CD14-positive monocyte (primary cell): ENCODE measurements at regions not wholly inside any gene's neighbourhood (a gene's known extent, or its start where the extent isn't known, plus 50 kb on each side); places are given as distances from the start of the nearest gene placed in this dataset.

ENCODE experiments used
- DNase-seq, 3 donors: peaks; one replicate each; pipeline ENCODE4 v3.0.0-alpha.2; 2011 to 2022
- H2AFZ ChIP-seq: 2 replicates; pipeline ENCODE4 v1.6.0; 2012; ENCODE audit warnings: mild to moderate bottlenecking, low read depth, low read length, inconsistent platforms; ENCODE audit not compliant: insufficient read depth, poor library complexity, severe bottlenecking
- H3K27ac ChIP-seq, 2 donors: 1 replicate in 1 of 2; 2 replicates in 1 of 2; pipeline ENCODE4 v1.5.1; 2012 to 2013; ENCODE audit warnings: low read length in 2 of 2, control low read depth in 1 of 2, inconsistent platforms in 1 of 2, low read depth in 1 of 2, mild to moderate bottlenecking in 1 of 2
- H3K27me3 ChIP-seq, 2 donors: one replicate each; pipeline versions ENCODE4 v1.6.0 to v1.6.1; 2011 to 2013; ENCODE audit warnings: low read length in 2 of 2; ENCODE audit not compliant: control insufficient read depth in 2 of 2, insufficient read depth in 2 of 2
- H3K36me3 ChIP-seq, 2 donors: replicated peaks in 1 of 2; 1 replicate in 1 of 2; 2 replicates in 1 of 2; pipeline versions ENCODE4 v1.5.1 to v1.6.1; 2012 to 2013; ENCODE audit warnings: low read length in 2 of 2, control low read depth in 1 of 2, inconsistent platforms in 1 of 2, mild to moderate bottlenecking in 1 of 2; ENCODE audit not compliant: insufficient read depth in 2 of 2, control insufficient read depth in 1 of 2
- H3K4me1 ChIP-seq, 2 donors: 1 replicate in 1 of 2; 2 replicates in 1 of 2; pipeline versions ENCODE4 v1.5.1 to v1.6.1; 2012 to 2013; ENCODE audit warnings: low read length in 2 of 2, control low read depth in 1 of 2, inconsistent platforms in 1 of 2, mild to moderate bottlenecking in 1 of 2, moderate library complexity in 1 of 2; ENCODE audit not compliant: insufficient read depth in 2 of 2, control insufficient read depth in 1 of 2
- H3K4me2 ChIP-seq: replicated peaks from 2 replicates; pipeline ENCODE3; 2012; ENCODE audit warnings: low read length, moderate library complexity, mild to moderate bottlenecking; ENCODE audit not compliant: poor library complexity, severe bottlenecking; ENCODE audit errors: extremely low read depth
- H3K4me3 ChIP-seq, 3 experiments: fragments of 200-600 bp in 1 of 3; sonication (generic) in 1 of 3; replicated peaks in 1 of 3; 1 replicate in 2 of 3; 2 replicates in 1 of 3; pipeline ENCODE4 v1.5.1; 2011 to 2013; ENCODE audit warnings: low read length in 3 of 3, mild to moderate bottlenecking in 3 of 3, control low read depth in 2 of 3, low read depth in 2 of 3, inconsistent platforms in 1 of 3, moderate library complexity in 1 of 3
- H3K79me2 ChIP-seq: 2 replicates; pipeline ENCODE4 v1.6.0; 2012; ENCODE audit warnings: mild to moderate bottlenecking, control low read depth, inconsistent platforms, low read length, moderate library complexity; ENCODE audit not compliant: insufficient read depth
- H3K9ac ChIP-seq: 2 replicates; pipeline ENCODE4 v1.6.0; 2017; ENCODE audit warnings: low read length, mild to moderate bottlenecking; ENCODE audit not compliant: insufficient read depth, poor library complexity, severe bottlenecking
- H3K9me3 ChIP-seq, 2 donors: replicated peaks in 1 of 2; 1 replicate in 1 of 2; 2 replicates in 1 of 2; pipeline versions ENCODE4 v1.5.1 to v1.6.1; 2012 to 2013; ENCODE audit warnings: low read length in 2 of 2, control low read depth in 1 of 2; ENCODE audit not compliant: control insufficient read depth in 1 of 2, insufficient read depth in 1 of 2
- H4K20me1 ChIP-seq: 2 replicates; pipeline ENCODE4 v1.6.0; 2012; ENCODE audit warnings: mild to moderate bottlenecking, low read length, control low read depth, moderate library complexity; ENCODE audit not compliant: insufficient read depth
- H3K27ac Mint-ChIP-seq, 7 donors: one replicate each; pipeline ENCODE4 v1.8.0; 2020; ENCODE audit warnings: mild to moderate bottlenecking in 7 of 7, mixed read lengths in 7 of 7, moderate library complexity in 6 of 7, inconsistent platforms in 2 of 7
- H3K27me3 Mint-ChIP-seq, 3 donors: one replicate each; pipeline ENCODE4 v1.8.0; 2021 to 2022; ENCODE audit warnings: low read depth in 3 of 3, mild to moderate bottlenecking in 3 of 3, mixed read lengths in 3 of 3, moderate library complexity in 3 of 3, inconsistent platforms in 1 of 3
- H3K36me3 Mint-ChIP-seq, 2 donors: one replicate each; pipeline ENCODE4 v1.8.0; 2020; ENCODE audit warnings: mixed read lengths in 2 of 2, inconsistent platforms in 1 of 2, mild to moderate bottlenecking in 1 of 2
- H3K4me1 Mint-ChIP-seq: one replicate; pipeline ENCODE4 v1.8.0; 2020; ENCODE audit warnings: mild to moderate bottlenecking, mixed read lengths
- H3K4me3 Mint-ChIP-seq, 2 donors: one replicate each; pipeline ENCODE4 v1.8.0; 2020; ENCODE audit warnings: mild to moderate bottlenecking in 2 of 2, mixed read lengths in 2 of 2, moderate library complexity in 1 of 2
- H3K9me3 Mint-ChIP-seq, 7 donors: one replicate each; pipeline ENCODE4 v1.8.0; 2020 to 2022; ENCODE audit warnings: mixed read lengths in 7 of 7, mild to moderate bottlenecking in 6 of 7, moderate library complexity in 6 of 7, inconsistent platforms in 2 of 7
- CTCF ChIP-seq: fragments of 200-600 bp; IDR thresholded peaks from one replicate; pipeline ENCODE4 v1.8.0; 2022; ENCODE audit warnings: antibody characterized with exemption, mild to moderate bottlenecking
- WGBS: methylation state at CpG from one replicate; pipeline ENCODE4 v1.1.5; 2013; ENCODE audit warnings: missing lambda C conversion rate; ENCODE audit not compliant: insufficient coverage; 5-methylcytosine and 5-hydroxymethylcytosine counted together
- intact Hi-C, 2 donors: fragments of 100-400 bp; cut with micrococcal nuclease; formaldehyde crosslinking; loops; one replicate each; pipeline versions ENCODE4 v1.15.0 to v1.15.1; 2023

DNA sequence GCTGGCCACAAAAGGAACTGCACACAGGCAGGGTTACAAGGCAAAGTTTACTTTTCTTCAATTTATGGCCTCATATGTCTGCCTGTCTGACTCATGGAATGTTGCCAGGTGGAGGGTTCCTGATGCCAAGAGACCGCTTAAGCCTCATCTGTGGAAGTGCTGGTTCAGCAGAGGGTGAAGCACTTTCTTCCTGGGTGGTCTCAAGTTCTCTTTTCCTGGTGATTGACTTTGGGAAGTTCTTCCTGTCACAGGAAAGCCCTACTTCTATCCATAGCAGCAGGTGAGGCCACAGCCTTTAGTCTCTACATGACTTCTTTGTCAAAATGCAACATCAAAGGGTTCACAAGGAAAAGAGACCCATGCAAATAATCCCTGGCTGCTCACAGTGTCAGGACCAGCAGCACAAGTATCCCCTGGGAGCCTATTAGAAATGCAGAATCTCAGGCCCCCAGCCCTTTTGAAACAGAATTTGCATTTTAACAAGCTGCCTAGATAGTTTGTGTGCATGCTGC, 81.4 kb upstream of the IGFBP7 start:
- Mint-ChIP-seq H3K4me1 (peaks cover 5% of the 10 kb centered on the region), H3K9me3 (peaks cover 2 to 13% (median 8%) of the 10 kb centered on the region in 7 donors), H3K4me3 (no peak overlapping the region), H3K27me3 (peaks cover 19 to 31% (median 30%) of the 10 kb centered on the region in 3 donors), H3K36me3 (peaks cover 0 to 2% of the 10 kb centered on the region in 2 donors), H3K27ac (no peak overlapping the region)
- peaks cover 17 to 25% of the 10 kb centered on the region in 2 donors for H3K27me3 ChIP-seq
- intact Hi-C loops = no loop called here
- TF ChIP-seq CTCF = no peak
- no peaks in the 10 kb centered on the region for H3K79me2 ChIP-seq
- H3K27ac ChIP-seq = no peak overlapping the region
- H4K20me1 ChIP-seq = no peaks in the 10 kb centered on the region
- no peaks in the 10 kb centered on the region for H3K4me1 ChIP-seq
- no peaks in the 10 kb centered on the region for H3K36me3 ChIP-seq
- H3K4me3 ChIP-seq = no peak overlapping the region
- H3K9me3 ChIP-seq = peaks cover 8 to 9% of the 10 kb centered on the region in 2 donors
- no peak overlapping the region for H3K9ac ChIP-seq
- H2AFZ ChIP-seq = no peak overlapping the region
- H3K4me2 ChIP-seq = no peak overlapping the region
- DNase-seq = no peak
- WGBS = no CpG with 5 or more reads among the region's 1 CpG

GRCh38 chr4:57190601-57191481, 80.7 kb upstream of the IGFBP7 start:
- Histone ChIP-seq H3K4me3 (no peak overlapping the region), H3K9me3 (peaks cover 5 to 9% of the 10 kb centered on the region in 2 donors), H2AFZ (no peak overlapping the region), H4K20me1 (no peaks in the 10 kb centered on the region), H3K36me3 (no peaks in the 10 kb centered on the region), H3K27ac (no peak overlapping the region), H3K4me1 (no peaks in the 10 kb centered on the region), H3K9ac (no peak overlapping the region), H3K4me2 (no peak overlapping the region), H3K79me2 (no peaks in the 10 kb centered on the region), H3K27me3 (peaks cover 13 to 19% of the 10 kb centered on the region in 2 donors)
- no peak overlapping the region for H3K27ac Mint-ChIP-seq
- TF ChIP-seq CTCF = peak; percentile 79
- DNase-seq = peak in 2 of 3 donors; percentile 4 to 7
- peaks cover 2 to 11% (median 7%) of the 10 kb centered on the region in 7 donors for H3K9me3 Mint-ChIP-seq
- WGBS = 74% methylated on average over 6 of the region's 12 CpGs
- H3K27me3 Mint-ChIP-seq = peaks cover 17 to 28% (median 27%) of the 10 kb centered on the region in 3 donors
- intact Hi-C loops = no loop called here
- no peak overlapping the region for H3K4me3 Mint-ChIP-seq
- peaks cover 0 to 2% of the 10 kb centered on the region in 2 donors for H3K36me3 Mint-ChIP-seq
- H3K4me1 Mint-ChIP-seq = peaks cover 5% of the 10 kb centered on the region
